ENCODE measurements at regions not wholly inside any gene's neighbourhood (a gene's known extent, or its start where the extent isn't known, plus 50 kb on each side); places are given as distances from the start of the nearest gene placed in this dataset. TPM values are rescaled to one million over a fixed set of nuclear protein-coding genes. Genes with fewer than 3 reads are reported as not detected.

DNA sequence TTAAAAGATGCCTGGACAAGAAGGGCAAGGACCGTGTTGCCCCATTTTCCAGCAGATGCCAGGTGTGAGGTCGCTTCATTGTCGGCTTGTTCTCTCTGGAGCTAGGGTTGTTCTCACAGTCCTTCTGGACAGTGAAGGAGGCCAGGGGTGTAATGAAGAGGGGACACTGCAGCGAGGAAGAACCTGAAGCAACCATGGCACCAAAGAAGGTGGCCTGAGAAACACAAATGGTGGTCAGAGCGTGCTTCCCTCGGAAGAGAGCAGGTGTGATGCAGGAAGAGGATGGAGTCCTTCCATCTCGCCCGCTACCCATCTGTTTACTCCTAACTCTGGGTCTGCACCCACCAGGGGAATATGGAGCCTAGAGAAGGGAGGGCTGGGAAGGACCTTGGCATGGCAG lies 50.3 kb upstream of the TWIST2 start:
- WGBS (ENCODE audit: insufficient coverage) = 97% methylated on average over 4 of the region's 8 CpGs

More for the DNA sequence above, 50.3 kb upstream of the TWIST2 start:
- Histone ChIP-seq H3K27me3 (replicated peaks in 1 of 4; ENCODE audit: control extremely low read depth in 1 of 4, control insufficient read depth in 3 of 4, insufficient read depth in 4 of 4, low read length in 3 of 4) (peaks cover 0 to 3% (median 0%) of the 10 kb centered on the region in 4 experiments), H3K27ac (ENCODE audit: low read length in 2 of 2) (no peak overlapping the region), H4K20me1 (ENCODE audit: control insufficient read depth, insufficient read depth, low read length, poor library complexity, severe bottlenecking) (no peaks in the 10 kb centered on the region), H3K9me3 (ENCODE audit: control extremely low read depth in 1 of 3, control insufficient read depth in 2 of 3, insufficient read depth in 1 of 3, low read length in 2 of 3) (peaks cover 0 to 9% (median 0%) of the 10 kb centered on the region in 3 donors), H3K4me1 (ENCODE audit: control insufficient read depth in 2 of 2, insufficient read depth in 2 of 2, low read length in 2 of 2) (no peaks in the 10 kb centered on the region), H3K79me2 (ENCODE audit: control insufficient read depth, insufficient read depth, low read length) (no peaks in the 10 kb centered on the region), H3K4me3 (ENCODE audit: control extremely low read depth in 1 of 5, extremely low read depth in 1 of 5, insufficient read depth in 1 of 5, low read depth in 2 of 5, low read length in 4 of 5) (no peak overlapping the region), H3K4me2 (replicated peaks; ENCODE audit: low read depth, low read length, poor library complexity, severe bottlenecking) (no peak overlapping the region), H2AFZ (ENCODE audit: insufficient read depth, low read depth, low read length, poor library complexity, severe bottlenecking) (no peak overlapping the region), H3K36me3 (replicated peaks in 1 of 2; ENCODE audit: control extremely low read depth in 1 of 2, control insufficient read depth in 1 of 2, extremely low read depth in 1 of 2, insufficient read depth in 2 of 2, low read length in 1 of 2) (no peaks in the 10 kb centered on the region), H3K9ac (ENCODE audit: low read length) (no peak overlapping the region)
- CTCF ChIA-PET = no interaction called here
- H3K9me3 Mint-ChIP-seq (ENCODE audit: insufficient read depth) = no peaks in the 10 kb centered on the region
- no peak for ATAC-seq (ENCODE audit: low read depth)
- intact Hi-C loops (cut with micrococcal nuclease) = no loop called here
- H3K27ac Mint-ChIP-seq = no peak overlapping the region
- H3K4me1 Mint-ChIP-seq = no peaks in the 10 kb centered on the region
- no peak for DNase-seq
- TF ChIP-seq, protein P1, sequence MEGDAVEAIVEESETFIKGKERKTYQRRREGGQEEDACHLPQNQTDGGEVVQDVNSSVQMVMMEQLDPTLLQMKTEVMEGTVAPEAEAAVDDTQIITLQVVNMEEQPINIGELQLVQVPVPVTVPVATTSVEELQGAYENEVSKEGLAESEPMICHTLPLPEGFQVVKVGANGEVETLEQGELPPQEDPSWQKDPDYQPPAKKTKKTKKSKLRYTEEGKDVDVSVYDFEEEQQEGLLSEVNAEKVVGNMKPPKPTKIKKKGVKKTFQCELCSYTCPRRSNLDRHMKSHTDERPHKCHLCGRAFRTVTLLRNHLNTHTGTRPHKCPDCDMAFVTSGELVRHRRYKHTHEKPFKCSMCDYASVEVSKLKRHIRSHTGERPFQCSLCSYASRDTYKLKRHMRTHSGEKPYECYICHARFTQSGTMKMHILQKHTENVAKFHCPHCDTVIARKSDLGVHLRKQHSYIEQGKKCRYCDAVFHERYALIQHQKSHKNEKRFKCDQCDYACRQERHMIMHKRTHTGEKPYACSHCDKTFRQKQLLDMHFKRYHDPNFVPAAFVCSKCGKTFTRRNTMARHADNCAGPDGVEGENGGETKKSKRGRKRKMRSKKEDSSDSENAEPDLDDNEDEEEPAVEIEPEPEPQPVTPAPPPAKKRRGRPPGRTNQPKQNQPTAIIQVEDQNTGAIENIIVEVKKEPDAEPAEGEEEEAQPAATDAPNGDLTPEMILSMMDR (IDR thresholded peaks at IDR 0.05) = no peak
- TF ChIP-seq EZH2 (IDR thresholded peaks at IDR 0.05; ENCODE audit: borderline replicate concordance, insufficient read depth, low read depth, low read length, poor library complexity, severe bottlenecking) = no peak
- peaks cover 22% of the 10 kb centered on the region for H3K27me3 Mint-ChIP-seq
- POLR2A ChIA-PET = no interaction called here
- H3K4me3 Mint-ChIP-seq = no peak overlapping the region

Small RNA genes in the stretch of these regions (small RNA-seq; reads per million reads assigned to genes)
- gene AC113618.1 (ENCODE audit: insufficient read length, low read depth, low replicate concordance) = not detected

All from B cell (primary cell).